GM21528 (cell line): ENCODE measurements at regions not wholly inside any gene's neighbourhood (a gene's known extent, or its start where the extent isn't known, plus 50 kb on each side); places are given as distances from the start of the nearest gene placed in this dataset.

Source experiments
- ATAC-seq: cut with Tn5 transposase; IDR thresholded peaks from one replicate; pipeline ENCODE4 v1.9.1; 2021; ENCODE audit warnings: mild to moderate bottlenecking, moderate library complexity; ENCODE audit not compliant: unreplicated experiment, low FRiP score

GRCh38 chr7:67794544-67794943 is 797.9 kb downstream of the TYW1 start:
- ATAC-seq: no peak

- ATAC-seq: no peak
Observed at GRCh38 chr7:67803789-67804188, 807.2 kb downstream of the TYW1 start.

- ATAC-seq: no peak
Observed at GRCh38 chr7:67805921-67806471, 809.4 kb downstream of the TYW1 start.

- no peak for ATAC-seq
Observed at GRCh38 chr7:67807826-67808225, 811.2 kb downstream of the TYW1 start.

GRCh38 chr7:67809586-67809985 is 813.0 kb downstream of the TYW1 start:
- ATAC-seq: no peak

- no peak for ATAC-seq
Observed at GRCh38 chr7:67813621-67814292, 817.1 kb downstream of the TYW1 start.

- ATAC-seq: no peak
Observed at GRCh38 chr7:67817481-67817880, 820.8 kb downstream of the TYW1 start.

- ATAC-seq: no peak
Observed at GRCh38 chr7:67821116-67821515, 824.5 kb downstream of the TYW1 start.

GRCh38 chr7:67823345-67823744 is 826.7 kb downstream of the TYW1 start:
- no peak for ATAC-seq

GRCh38 chr7:67825356-67825755 is 828.7 kb downstream of the TYW1 start:
- ATAC-seq: no peak

- ATAC-seq: no peak
Observed at GRCh38 chr7:67841896-67842295, 845.3 kb downstream of the TYW1 start.

GRCh38 chr7:67842571-67842970 is 845.9 kb downstream of the TYW1 start:
- ATAC-seq: no peak

- no peak for ATAC-seq
Observed at GRCh38 chr7:67843001-67843565, 846.5 kb downstream of the TYW1 start.

- ATAC-seq: no peak
Observed at GRCh38 chr7:67843615-67844014, 847.0 kb downstream of the TYW1 start.

- ATAC-seq: no peak
Observed at GRCh38 chr7:67847092-67847787, 850.6 kb downstream of the TYW1 start.

GRCh38 chr7:67854221-67855178 is 857.9 kb downstream of the TYW1 start:
- ATAC-seq: no peak

GRCh38 chr7:67855322-67855721 is 858.7 kb downstream of the TYW1 start:
- no peak for ATAC-seq

- ATAC-seq: no peak
Observed at GRCh38 chr7:67856046-67856445, 859.4 kb downstream of the TYW1 start.

- ATAC-seq: no peak
Observed at GRCh38 chr7:67857698-67858097, 861.1 kb downstream of the TYW1 start.

GRCh38 chr7:67858931-67859330 is 862.3 kb downstream of the TYW1 start:
- ATAC-seq: no peak

- ATAC-seq: no peak
Observed at GRCh38 chr7:67863911-67864310, 867.3 kb downstream of the TYW1 start.
